ENCODE measurements at regions not wholly inside any gene's neighbourhood (a gene's known extent, or its start where the extent isn't known, plus 50 kb on each side); places are given as distances from the start of the nearest gene placed in this dataset.
"Not testable (repeated sequence)": the region's sequence is repeated elsewhere in the genome, so short reads cannot be mapped to it uniquely, and the experiment has no call there.

- TF ChIP-seq CTCF (conservative IDR thresholded peaks at IDR 0.05; ENCODE audit: control insufficient read depth, insufficient read depth, low read depth, low read length): no peak
- no peak for DNase-seq (ENCODE audit: low read depth)
- no peak overlapping the region for H3K4me3 ChIP-seq (ENCODE audit: control insufficient read depth, low read depth, low read length)
Measured at GRCh38 chr16:62280506-62280905, 244.3 kb upstream of the CDH8 start.

DNA sequence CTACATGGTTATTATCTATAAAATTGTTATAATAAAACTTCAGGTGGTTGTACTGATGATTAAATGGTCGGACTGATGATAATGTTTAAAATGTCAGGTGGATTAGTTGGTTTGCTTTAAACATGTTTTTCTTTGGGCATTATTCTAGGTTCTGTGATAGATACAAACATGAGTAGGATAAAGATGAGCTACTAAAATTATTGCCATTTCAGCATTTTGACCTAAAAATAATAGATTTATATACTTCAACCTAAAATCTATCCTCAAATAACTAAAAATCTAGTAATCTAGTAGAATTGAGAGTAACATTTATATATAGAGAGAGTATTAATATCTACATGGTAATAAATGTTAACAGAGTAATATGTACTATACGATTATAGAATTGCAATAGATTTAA, 241.7 kb upstream of the CDH8 start:
- DNase-seq (ENCODE audit: low read depth): no peak
- H3K4me3 ChIP-seq (ENCODE audit: control insufficient read depth, low read depth, low read length): no peak overlapping the region
- no peak for TF ChIP-seq CTCF (conservative IDR thresholded peaks at IDR 0.05; ENCODE audit: control insufficient read depth, insufficient read depth, low read depth, low read length)

DNA sequence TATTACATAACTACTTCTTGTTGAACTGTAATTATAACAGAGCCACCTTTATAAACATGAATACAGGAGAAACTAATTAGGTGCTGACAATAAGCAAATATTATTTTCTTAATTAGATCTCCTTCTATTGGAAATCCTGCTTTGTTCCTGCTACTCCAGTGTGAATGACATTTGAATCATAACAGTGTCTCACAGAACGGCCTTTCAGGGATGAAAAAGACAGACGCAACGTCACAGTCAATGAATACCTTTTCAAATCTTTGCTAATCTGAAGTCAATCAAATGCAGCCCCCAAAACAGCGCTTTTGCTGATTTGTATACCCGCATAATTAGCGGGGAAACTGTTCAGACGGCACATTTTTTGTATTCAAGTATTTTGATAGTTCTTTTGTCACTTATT, 240.4 kb upstream of the CDH8 start:
- no peak overlapping the region for H3K4me3 ChIP-seq (ENCODE audit: control insufficient read depth, low read depth, low read length)
- no peak for TF ChIP-seq CTCF (conservative IDR thresholded peaks at IDR 0.05; ENCODE audit: control insufficient read depth, insufficient read depth, low read depth, low read length)
- no peak for DNase-seq (ENCODE audit: low read depth)

DNA sequence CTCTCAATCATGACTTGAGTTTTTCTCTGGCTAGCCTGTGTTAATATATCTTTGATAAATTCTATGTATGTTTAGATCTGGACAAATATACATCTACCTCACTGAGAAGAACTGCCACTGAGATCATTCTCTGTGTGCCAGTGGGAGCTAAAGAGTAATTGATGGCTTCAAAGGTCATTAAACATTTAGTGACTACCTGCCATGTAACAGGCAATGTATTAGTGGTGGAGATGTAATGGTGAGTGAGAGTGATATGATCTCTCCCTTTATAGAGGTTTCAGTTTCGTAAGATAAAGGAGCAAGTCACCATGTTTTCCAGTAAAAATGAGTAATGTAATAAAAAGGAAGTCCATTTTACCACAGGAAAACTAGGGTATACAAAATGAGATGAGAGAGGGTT, 235.8 kb upstream of the CDH8 start:
- no peak overlapping the region for H3K4me3 ChIP-seq (ENCODE audit: control insufficient read depth, low read depth, low read length)
- no peak for TF ChIP-seq CTCF (conservative IDR thresholded peaks at IDR 0.05; ENCODE audit: control insufficient read depth, insufficient read depth, low read depth, low read length)
- DNase-seq (ENCODE audit: low read depth): no peak

DNA sequence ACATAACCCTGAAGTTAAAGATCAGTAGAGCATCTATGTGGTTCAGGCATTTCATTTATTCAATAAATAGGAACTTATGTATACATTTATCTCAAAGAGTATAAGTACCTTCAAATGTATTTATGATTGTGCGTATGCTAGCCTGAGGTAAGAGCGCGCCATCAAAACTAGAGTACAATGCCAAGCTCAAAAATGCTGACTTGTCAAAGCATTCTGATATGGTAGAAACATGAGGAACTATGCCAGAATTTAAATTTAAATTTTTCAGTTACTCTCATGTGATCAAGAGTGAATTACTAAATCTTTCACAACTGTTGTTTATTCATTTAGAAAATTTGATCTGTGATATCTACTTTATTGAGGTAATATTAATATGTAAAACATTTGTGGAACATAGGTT, 225.5 kb upstream of the CDH8 start:
- TF ChIP-seq CTCF (conservative IDR thresholded peaks at IDR 0.05; ENCODE audit: control insufficient read depth, insufficient read depth, low read depth, low read length): no peak
- H3K4me3 ChIP-seq (ENCODE audit: control insufficient read depth, low read depth, low read length): no peak overlapping the region
- DNase-seq (ENCODE audit: low read depth): no peak

- not testable (repeated sequence) for H3K4me3 ChIP-seq (ENCODE audit: control insufficient read depth, low read depth, low read length); DNase-seq (ENCODE audit: low read depth)
Measured at GRCh38 chr16:62258931-62259435, 222.7 kb upstream of the CDH8 start.

DNA sequence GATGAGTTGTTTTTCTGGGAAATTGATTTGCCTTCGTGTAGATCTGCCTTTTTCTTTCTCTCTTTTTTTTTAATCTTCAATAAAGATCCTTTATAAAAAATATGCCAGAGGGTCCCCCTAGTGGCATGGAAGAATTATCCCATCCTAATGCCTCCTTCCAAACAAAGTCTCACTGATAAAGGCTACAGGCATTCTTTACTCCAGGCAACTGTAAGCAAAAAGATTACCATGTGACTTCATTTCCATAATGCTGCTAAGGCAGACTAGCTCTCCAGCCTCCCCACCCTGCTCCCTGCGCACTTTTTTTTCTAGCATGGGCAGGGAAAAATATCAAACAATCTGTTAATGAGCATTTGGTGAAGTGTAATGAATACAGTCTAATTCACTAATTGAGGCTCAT, 220.2 kb upstream of the CDH8 start:
- no peak overlapping the region for H3K4me3 ChIP-seq (ENCODE audit: control insufficient read depth, low read depth, low read length)
- TF ChIP-seq CTCF (conservative IDR thresholded peaks at IDR 0.05; ENCODE audit: control insufficient read depth, insufficient read depth, low read depth, low read length): no peak
- no peak for DNase-seq (ENCODE audit: low read depth)
